ENCODE measurements at regions not wholly inside any gene's neighbourhood (a gene's known extent, or its start where the extent isn't known, plus 50 kb on each side); places are given as distances from the start of the nearest gene placed in this dataset.
"Not testable (repeated sequence)": the region's sequence is repeated elsewhere in the genome, so short reads cannot be mapped to it uniquely, and the experiment has no call there.

GRCh38 chr15:39013262-39013661, 448.6 kb upstream of the RASGRP1 start:
- DNase-seq (ENCODE audit: low spot score in 2 of 2), result no peak

GRCh38 chr15:39014682-39015081, 450.1 kb upstream of the RASGRP1 start:
- DNase-seq (ENCODE audit: low spot score in 2 of 2) (no peak), FAIRE-seq (no peak)

More at GRCh38 chr15:39013262-39013661, 448.6 kb upstream of the RASGRP1 start:
- no peak for FAIRE-seq

DNA sequence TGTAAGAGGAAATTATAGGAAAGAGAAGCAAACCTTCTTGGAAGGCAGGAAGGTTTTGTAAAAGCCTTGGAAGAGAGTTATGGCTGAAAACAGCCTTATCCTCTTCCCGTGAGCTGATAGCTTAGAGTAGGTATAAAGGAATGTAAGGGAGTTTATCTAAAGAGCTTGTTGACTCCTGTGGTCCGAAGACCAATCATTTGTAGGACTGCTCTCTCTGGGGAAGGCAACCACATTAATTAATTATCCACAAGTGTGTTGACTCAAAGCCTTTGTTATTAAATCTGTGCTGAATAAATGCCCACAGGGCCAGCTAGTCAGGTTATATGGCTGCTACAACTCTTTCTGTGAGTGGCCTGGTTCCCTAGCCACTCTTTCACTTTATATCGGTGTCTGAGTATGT, 452.1 kb upstream of the RASGRP1 start:
- DNase-seq (ENCODE audit: low spot score in 2 of 2) (no peak), FAIRE-seq (no peak)

DNA sequence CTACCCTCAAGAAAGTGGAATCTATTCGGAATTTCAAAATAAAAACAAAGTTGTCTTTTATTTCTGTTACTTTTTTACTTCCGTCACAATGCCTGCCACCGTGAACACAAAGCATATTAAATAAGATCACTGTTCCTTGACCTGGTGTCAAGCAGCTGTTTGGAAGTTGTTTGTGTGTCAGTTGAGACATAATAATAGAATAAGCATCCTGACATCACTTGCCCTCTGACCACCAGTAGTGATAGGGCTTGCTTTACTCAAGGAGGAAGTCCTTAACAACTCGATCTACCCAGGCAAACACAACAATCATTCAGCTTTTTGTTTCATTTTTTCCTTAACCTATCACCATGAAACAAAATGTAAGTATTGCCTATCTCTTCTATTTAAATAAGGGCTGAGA, 454.4 kb upstream of the RASGRP1 start:
- DNase-seq (ENCODE audit: low spot score in 2 of 2) (no peak), FAIRE-seq (no peak)

GRCh38 chr15:39021341-39021740, 456.7 kb upstream of the RASGRP1 start:
- no peak for FAIRE-seq
- no peak for DNase-seq (ENCODE audit: low spot score in 2 of 2)

DNA sequence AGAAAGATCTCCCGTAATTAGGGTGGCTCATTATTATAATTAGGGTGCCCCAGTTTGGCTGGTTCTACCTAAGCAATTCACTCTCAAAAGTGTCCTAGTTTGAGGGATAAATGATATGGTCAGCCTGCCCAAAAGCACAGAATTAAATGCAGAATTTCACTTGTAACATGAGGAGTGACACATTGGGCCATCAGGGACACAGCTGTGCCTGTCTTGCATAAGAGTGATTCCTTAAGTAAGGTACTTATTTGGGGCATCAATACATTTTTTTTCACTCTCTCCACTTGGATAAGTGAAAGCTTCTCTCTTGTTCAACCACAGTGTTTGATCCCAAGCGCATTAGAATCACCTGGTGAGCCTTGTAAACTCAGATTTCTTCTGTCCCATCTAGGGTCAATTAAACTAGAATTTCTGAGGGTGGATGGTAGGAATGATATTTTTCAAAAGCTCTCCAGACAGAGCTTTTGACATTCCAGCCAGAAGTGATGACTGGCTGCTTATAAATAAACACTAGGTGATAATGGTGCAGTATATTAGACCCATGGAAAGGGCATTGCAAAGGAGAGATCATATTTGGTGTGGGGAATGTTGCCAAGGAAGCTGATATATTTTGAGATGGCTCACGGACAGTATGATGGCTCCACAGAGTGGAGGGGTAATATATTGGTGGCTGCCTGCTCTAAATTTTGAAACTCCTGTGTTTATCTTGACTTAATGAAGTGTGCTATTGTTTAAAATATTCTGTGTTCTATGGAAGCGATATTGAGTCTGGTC, 458.1 kb upstream of the RASGRP1 start:
- DNase-seq (ENCODE audit: low spot score in 2 of 2) (no peak), FAIRE-seq (no peak)

- DNase-seq (ENCODE audit: low spot score in 2 of 2), result no peak
These were observed 460.7 kb upstream of the RASGRP1 start for GRCh38 chr15:39025321-39025720.

DNA sequence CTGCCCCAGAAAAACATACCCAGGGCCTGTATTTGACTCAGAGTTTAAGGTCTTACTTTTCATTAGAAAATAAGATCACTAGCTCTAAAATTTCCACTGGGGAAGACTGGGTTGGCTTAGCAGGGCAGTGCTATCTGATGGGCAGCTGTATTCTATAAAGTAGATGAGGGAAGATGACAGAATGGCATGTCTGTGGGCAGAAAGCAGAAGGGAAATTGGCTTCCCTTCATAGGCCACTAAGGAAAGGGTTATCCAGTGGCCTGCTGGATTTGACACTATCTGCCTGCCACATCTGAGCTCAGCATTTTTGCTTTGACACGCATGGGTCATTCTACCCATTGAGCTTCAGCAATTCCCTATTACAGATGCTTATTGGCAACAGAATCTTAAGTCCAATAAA, 461.3 kb upstream of the RASGRP1 start:
- FAIRE-seq (no peak), DNase-seq (ENCODE audit: low spot score in 2 of 2) (no peak)

More at GRCh38 chr15:39025321-39025720, 460.7 kb upstream of the RASGRP1 start:
- FAIRE-seq, result no peak

DNA sequence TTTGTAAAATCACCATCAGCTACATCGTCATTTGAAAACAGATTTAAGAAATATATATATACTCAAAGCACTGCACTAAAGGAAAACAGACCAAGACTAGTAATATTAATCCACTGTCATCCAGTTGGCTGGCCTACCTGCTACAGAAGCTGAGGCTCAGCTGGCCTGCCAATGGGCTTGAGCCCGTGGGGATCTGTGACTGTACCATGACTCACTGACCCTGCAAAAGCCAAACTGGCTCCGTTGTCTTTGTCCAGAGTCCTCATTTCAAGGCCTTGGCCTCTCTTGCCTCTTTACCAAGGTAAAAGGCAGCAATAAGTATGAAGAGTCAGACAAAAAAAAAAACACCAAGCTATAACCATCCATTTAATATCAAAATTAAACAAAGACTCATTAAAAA, 463.5 kb upstream of the RASGRP1 start:
- DNase-seq (ENCODE audit: low spot score in 2 of 2), result no peak
- FAIRE-seq, result no peak

- no peak for DNase-seq (ENCODE audit: low spot score in 2 of 2)
- FAIRE-seq, result no peak
These were observed 465.1 kb upstream of the RASGRP1 start for GRCh38 chr15:39029741-39030140.

DNA sequence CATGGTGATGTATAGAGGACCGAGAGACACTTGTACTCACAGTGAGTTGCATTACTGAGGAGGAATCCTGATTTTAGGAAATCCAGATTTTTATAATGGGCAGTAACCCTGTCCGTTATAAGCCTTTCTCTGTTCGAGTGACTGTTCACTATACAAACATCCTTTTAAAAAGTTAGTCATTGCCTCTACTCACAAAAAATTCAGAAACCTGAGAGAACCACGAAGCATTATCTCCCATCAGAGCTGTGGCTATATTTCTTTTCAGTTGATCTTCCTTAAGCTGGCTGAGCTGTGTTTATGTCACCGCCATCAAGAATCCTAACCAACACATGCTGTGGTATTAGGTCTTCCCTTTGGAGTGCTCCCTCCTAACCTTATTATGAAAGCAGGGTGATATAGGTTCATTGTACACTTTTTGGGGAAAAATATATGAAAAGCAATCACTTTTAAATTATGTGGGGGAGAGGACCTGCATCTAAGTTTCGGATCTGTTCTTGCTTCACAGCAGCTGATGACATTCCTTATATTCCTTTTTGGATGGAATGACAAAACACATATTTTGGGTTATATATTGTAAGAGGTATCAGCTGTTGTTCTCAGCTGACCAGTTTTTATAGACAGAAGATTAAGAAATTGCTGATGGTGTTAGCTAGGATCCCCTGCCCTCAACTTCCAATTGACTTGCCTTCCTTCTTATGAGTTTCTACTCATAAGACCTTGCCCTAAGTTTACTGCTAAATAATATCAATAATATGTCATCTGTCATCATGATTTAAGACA, 465.9 kb upstream of the RASGRP1 start:
- DNase-seq (ENCODE audit: low spot score in 2 of 2) (no peak), FAIRE-seq (no peak)

DNA sequence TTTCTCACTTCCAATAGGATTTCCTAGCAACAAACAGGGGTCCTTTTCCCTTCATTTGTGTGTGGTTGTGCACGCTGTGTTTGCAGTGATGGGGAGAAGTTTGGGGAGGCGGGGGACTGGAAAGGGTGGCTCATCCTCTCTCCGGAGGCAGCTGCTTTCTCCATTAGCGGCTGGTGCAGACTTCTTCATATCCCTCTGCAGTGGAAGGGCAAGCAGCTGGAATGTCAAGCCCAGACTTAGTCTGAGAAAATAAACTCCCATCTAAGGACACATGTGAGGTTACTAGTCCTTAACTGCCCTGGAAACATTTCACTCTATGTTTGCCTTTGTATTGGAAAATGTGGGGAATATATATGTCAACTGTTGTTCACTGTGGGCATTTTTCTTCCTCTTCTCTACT, 467.0 kb upstream of the RASGRP1 start:
- no peak for DNase-seq (ENCODE audit: low spot score in 2 of 2)
- no peak for FAIRE-seq

DNA sequence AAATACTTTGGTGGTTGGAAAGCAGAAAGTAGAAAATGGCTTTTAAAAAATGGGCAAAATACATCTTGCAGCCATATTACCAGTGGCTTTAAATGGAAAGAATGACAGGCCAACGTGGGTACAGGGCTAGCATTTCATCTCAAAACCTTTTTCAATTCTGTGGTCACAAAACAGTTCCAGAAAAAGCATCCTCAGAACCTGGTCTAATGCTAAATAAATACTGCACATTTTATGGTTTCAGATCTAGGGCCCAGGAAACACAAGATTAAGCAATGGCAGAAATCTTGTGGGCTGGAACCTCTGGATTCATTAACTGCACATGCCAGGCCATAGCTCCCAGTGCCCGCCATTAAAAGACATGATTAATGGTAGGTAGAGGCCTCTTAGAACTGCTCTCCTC, 470.2 kb upstream of the RASGRP1 start:
- no peak for DNase-seq (ENCODE audit: low spot score in 2 of 2)
- FAIRE-seq, result no peak

- not testable (repeated sequence) for FAIRE-seq; DNase-seq (ENCODE audit: low spot score in 2 of 2)
These were observed 473.0 kb upstream of the RASGRP1 start for GRCh38 chr15:39037611-39038010.

- DNase-seq (ENCODE audit: low spot score in 2 of 2) (no peak), FAIRE-seq (no peak)
These were observed 476.2 kb upstream of the RASGRP1 start for GRCh38 chr15:39040861-39041260.

GRCh38 chr15:39041979-39042495, 477.4 kb upstream of the RASGRP1 start:
- no peak for FAIRE-seq
- no peak for DNase-seq (ENCODE audit: low spot score in 2 of 2)

GRCh38 chr15:39051626-39052322, 487.2 kb upstream of the RASGRP1 start:
- FAIRE-seq (no peak), DNase-seq (ENCODE audit: low spot score in 2 of 2) (no peak)

DNA sequence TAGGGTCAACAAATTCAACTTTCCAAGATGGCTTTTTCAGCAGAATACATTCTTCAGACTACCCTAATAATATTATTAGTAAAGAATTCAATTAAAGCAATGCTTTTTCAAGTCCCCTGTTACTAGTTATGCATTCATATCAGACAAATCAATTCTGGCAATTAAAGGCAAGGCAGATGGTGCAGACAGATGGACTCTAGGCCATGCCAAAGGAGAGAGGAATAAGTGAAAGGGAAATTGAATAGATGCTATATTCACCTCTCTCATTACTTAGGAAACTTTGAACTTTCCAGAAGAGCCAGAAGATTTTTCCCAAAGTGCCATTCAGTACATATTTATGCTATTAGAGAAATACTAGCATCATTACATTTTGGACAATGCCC, 487.7 kb upstream of the RASGRP1 start:
- DNase-seq (ENCODE audit: low spot score in 2 of 2), result no peak
- FAIRE-seq, result no peak

DNA sequence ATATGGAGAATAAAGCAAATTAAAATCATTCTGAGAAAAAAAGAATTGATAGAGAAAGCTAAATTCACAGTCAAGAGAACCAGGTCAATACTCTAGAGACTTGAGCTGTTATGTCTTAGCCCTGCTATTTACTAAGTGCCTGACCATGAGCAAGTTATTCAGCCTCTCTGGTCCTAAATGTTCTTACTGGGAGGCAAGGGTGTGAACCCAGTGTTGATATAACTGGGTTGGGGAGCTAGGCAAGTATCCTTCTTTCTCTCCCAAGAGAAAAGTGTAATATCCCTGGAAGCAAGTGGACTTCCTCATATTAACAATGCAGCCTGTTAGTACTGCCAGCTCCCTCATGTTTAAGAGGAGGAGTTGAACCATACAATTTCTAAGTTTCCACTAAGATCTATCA, 488.9 kb upstream of the RASGRP1 start:
- no peak for FAIRE-seq
- no peak for DNase-seq (ENCODE audit: low spot score in 2 of 2)

DNA sequence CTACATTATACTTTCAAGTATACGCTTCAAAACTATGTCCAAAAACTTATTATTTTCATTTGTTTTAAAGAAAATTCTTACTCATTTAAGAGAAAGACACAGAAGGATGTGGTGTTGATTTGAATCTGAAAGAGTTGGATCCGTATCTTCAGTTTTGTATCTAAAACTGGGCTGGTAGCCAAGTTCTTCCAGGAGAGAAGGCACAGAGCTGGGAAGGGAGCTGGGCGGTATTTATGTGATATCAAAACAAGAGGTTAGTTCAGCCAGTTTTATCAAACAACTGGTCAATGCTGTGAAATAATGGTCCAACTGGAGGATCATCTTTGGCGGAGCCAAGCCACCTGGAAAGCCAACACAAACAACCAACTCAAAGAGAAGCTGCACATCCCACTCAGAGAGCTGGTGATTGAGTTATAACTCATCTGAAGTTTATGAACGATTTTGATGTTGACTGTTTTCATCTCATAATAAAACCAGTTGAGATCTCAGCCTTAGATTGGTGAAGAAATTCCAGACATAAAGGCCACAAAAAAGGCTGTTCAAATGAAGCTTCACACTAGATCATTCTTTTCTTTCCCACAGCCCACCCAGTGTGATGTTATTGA, 489.6 kb upstream of the RASGRP1 start:
- no peak for FAIRE-seq
- no peak for DNase-seq (ENCODE audit: low spot score in 2 of 2)

GRCh38 chr15:39056357-39056756, 491.7 kb upstream of the RASGRP1 start:
- FAIRE-seq, result no peak
- no peak for DNase-seq (ENCODE audit: low spot score in 2 of 2)

Measured in frontal cortex (tissue), 3 donors.